ENCODE measurements at regions not wholly inside any gene's neighbourhood (a gene's known extent, or its start where the extent isn't known, plus 50 kb on each side); places are given as distances from the start of the nearest gene placed in this dataset.

DNA sequence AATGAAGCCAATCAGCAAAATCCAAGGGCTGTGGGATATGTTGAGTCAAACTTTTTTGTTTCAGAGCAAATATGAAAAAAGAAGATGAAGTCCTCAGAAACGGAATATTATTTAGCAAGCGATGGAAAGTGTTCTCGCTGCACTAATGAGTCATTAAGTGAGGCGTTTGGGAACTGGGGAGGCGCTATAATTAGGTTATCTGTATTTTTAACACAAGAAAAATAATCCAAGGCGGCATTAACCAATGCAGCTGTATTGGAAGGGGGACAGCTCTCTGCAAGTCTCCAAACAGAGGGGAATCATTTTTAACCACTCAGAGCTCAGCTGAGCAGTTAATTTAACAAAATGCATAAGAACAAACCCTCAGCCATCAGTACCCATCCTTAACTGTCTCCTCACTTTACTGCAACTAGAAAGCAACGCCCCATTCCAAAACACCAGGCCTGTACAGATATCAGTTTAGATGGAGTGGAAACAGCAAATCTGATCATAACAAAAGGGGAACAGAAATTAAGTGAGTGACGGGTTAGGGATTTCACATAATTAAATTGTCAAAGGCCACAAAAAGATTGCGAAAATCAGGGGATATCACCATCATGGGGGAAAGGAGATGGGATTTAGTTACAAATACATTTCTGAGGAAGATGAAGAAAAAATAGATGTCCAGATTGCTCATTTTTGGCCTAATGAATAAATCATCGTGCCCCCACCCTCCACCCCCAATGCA lies 211.0 kb upstream of the TOX3 start:
- TF ChIP-seq POLR2A (IDR thresholded peaks at IDR 0.05) (no peak), EP300 (IDR thresholded peaks at IDR 0.05) (no peak), POLR2AphosphoS5 (IDR thresholded peaks at IDR 0.05) (no peak)
- TF ChIP-seq, protein P1, sequence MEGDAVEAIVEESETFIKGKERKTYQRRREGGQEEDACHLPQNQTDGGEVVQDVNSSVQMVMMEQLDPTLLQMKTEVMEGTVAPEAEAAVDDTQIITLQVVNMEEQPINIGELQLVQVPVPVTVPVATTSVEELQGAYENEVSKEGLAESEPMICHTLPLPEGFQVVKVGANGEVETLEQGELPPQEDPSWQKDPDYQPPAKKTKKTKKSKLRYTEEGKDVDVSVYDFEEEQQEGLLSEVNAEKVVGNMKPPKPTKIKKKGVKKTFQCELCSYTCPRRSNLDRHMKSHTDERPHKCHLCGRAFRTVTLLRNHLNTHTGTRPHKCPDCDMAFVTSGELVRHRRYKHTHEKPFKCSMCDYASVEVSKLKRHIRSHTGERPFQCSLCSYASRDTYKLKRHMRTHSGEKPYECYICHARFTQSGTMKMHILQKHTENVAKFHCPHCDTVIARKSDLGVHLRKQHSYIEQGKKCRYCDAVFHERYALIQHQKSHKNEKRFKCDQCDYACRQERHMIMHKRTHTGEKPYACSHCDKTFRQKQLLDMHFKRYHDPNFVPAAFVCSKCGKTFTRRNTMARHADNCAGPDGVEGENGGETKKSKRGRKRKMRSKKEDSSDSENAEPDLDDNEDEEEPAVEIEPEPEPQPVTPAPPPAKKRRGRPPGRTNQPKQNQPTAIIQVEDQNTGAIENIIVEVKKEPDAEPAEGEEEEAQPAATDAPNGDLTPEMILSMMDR (IDR thresholded peaks at IDR 0.05): no peak
